GM23248 (cell line): ENCODE measurements at regions not wholly inside any gene's neighbourhood (a gene's known extent, or its start where the extent isn't known, plus 50 kb on each side); places are given as distances from the start of the nearest gene placed in this dataset.

Source experiments
- DNase-seq: peaks from one replicate; pipeline ENCODE4 v3.0.0-alpha.2; 2015
- H2AFZ ChIP-seq: fragments of 200-600 bp; sonication (generic); 2 replicates; pipeline ENCODE4 v1.6.1; 2016; ENCODE audit warnings: antibody characterized with exemption
- H3F3A ChIP-seq: fragments of 200-600 bp; sonication (generic); 2 replicates; pipeline ENCODE4 v1.6.1; 2016; ENCODE audit warnings: mild to moderate bottlenecking, antibody characterized with exemption, mixed run types; ENCODE audit not compliant: insufficient read depth
- H3K27ac ChIP-seq: fragments of 200-600 bp; sonication (generic); 2 replicates; pipeline ENCODE4 v1.5.1; 2016; ENCODE audit warnings: mild to moderate bottlenecking
- H3K27me3 ChIP-seq: fragments of 200-600 bp; sonication (generic); replicated peaks from 2 replicates; pipeline ENCODE4 v1.6.1; 2016; ENCODE audit warnings: mild to moderate bottlenecking; ENCODE audit not compliant: insufficient read depth
- H3K36me3 ChIP-seq: fragments of 200-600 bp; sonication (generic); 2 replicates; pipeline ENCODE4 v1.6.1; 2016; ENCODE audit warnings: low read depth, mild to moderate bottlenecking
- H3K4me1 ChIP-seq: fragments of 200-600 bp; sonication (generic); 2 replicates; pipeline ENCODE4 v1.6.1; 2016; ENCODE audit warnings: mild to moderate bottlenecking; ENCODE audit not compliant: insufficient read depth
- H3K4me2 ChIP-seq: fragments of 200-600 bp; sonication (generic); one replicate; pipeline ENCODE4 v1.6.1; 2016; ENCODE audit warnings: mild to moderate bottlenecking; ENCODE audit not compliant: unreplicated experiment
- H3K4me3 ChIP-seq: fragments of 200-600 bp; sonication (generic); 2 replicates; pipeline ENCODE4 v1.5.1; 2016; ENCODE audit warnings: mild to moderate bottlenecking
- H3K79me2 ChIP-seq: fragments of 200-600 bp; sonication (generic); 2 replicates; pipeline ENCODE4 v1.6.1; 2016; ENCODE audit warnings: mild to moderate bottlenecking; ENCODE audit not compliant: insufficient read depth
- H3K9ac ChIP-seq: fragments of 200-600 bp; sonication (generic); 2 replicates; pipeline ENCODE4 v1.6.1; 2016; ENCODE audit warnings: mild to moderate bottlenecking
- H3K9me2 ChIP-seq: fragments of 200-600 bp; sonication (generic); 2 replicates; pipeline ENCODE4 v1.6.1; 2016; ENCODE audit warnings: mixed run types, mild to moderate bottlenecking, moderate library complexity; ENCODE audit not compliant: insufficient read depth
- H3K9me3 ChIP-seq: fragments of 200-600 bp; sonication (generic); one replicate; pipeline ENCODE4 v1.6.1; 2017; ENCODE audit warnings: low read depth
- H4K20me1 ChIP-seq: fragments of 200-600 bp; sonication (generic); 2 replicates; pipeline ENCODE4 v1.6.0; 2016; ENCODE audit not compliant: insufficient read depth
- EZH2 ChIP-seq: fragments of 200-600 bp; sonication (generic); IDR thresholded peaks from 2 replicates; pipeline ENCODE4 v1.6.1; 2018; ENCODE audit warnings: antibody characterized with exemption, mild to moderate bottlenecking; ENCODE audit not compliant: insufficient read depth, poor library complexity, severe bottlenecking
- EZH2phosphoT487 ChIP-seq: fragments of 200-600 bp; sonication (generic); IDR thresholded peaks from 2 replicates; pipeline ENCODE4 v1.6.1; 2018; ENCODE audit warnings: antibody characterized with exemption, moderate library complexity, mild to moderate bottlenecking, low read depth; ENCODE audit not compliant: insufficient read depth
- WGBS, 2 experiments: methylation state at CpG; one replicate each; pipeline ENCODE4 v1.1.6; 2015 to 2017; ENCODE audit warnings: low lambda C conversion rate in 2 of 2, low coverage in 1 of 2; ENCODE audit errors: missing lambda C conversion rate in 2 of 2; 5-methylcytosine and 5-hydroxymethylcytosine counted together
- in situ Hi-C: fragments of 300-500 bp; cut with MboI; formaldehyde crosslinking; loops from 2 replicates; pipeline ENCODE4 v1.15.0; 2020

DNA sequence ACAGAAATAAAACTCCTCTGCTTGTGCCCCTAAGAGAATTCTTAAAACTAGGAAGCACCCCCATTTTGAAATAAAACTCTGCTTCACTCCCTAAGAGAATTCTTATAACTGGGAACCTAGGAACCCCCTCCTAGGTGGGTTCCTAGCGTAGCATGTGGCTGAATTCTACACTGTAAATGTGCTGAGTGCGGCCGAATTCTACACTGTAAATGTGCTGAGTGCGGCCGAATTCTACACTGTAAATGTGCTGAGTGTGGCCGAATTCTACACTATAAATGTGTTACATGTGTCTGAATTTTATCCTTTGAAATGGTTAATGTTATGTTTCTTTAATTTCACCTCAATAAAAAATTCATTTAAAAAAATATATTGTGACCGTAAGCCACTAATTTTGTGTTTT, 79.3 kb downstream of the PSMB1 start:
- Histone ChIP-seq H3K9me2 (no peaks in the 10 kb centered on the region), H3K27ac (no peak overlapping the region), H3K4me2 (no peak overlapping the region), H4K20me1 (no peaks in the 10 kb centered on the region), H3K9me3 (no peaks in the 10 kb centered on the region), H3K27me3 (0 out of 2 replicates have a peak, but pooled peaks cover 20% of the 10 kb centered on the region), H3K4me3 (no peak overlapping the region), H3F3A (no peaks in the 10 kb centered on the region), H3K4me1 (no peaks in the 10 kb centered on the region), H3K9ac (no peak overlapping the region), H2AFZ (no peak overlapping the region), H3K79me2 (no peaks in the 10 kb centered on the region), H3K36me3 (no peaks in the 10 kb centered on the region)
- WGBS, 2 experiments: 78 to 83% methylated on average over 7 of the region's 7 CpGs
- TF ChIP-seq EZH2 (no peak), EZH2phosphoT487 (no peak)
- DNase-seq: no peak
- in situ Hi-C loops: no loop called here

DNA sequence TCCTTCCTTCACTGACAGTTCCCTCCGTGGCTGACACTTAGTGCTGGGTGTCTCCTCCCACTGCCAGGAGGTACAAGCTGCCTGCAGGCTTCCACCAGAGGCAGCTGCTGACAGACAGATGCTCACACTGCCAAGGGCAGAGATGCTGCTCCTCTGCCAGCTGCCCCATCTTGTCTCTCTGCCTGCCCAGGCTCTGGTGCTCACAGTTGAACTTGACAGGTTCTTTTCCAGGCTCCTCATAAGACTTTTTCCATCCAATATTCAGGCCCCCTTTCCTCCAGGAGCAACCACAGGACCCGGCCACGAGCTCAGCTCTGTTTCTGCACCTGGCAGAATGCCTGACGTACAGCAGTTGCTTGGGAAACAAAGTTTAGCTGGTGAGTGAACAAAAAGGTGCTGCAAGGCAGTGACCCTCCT, 79.8 kb downstream of the PSMB1 start:
- Histone ChIP-seq H3K4me2 (no peak overlapping the region), H3K4me1 (no peaks in the 10 kb centered on the region), H3K9me3 (no peaks in the 10 kb centered on the region), H3K9me2 (no peaks in the 10 kb centered on the region), H4K20me1 (no peaks in the 10 kb centered on the region), H2AFZ (no peak overlapping the region), H3K79me2 (no peaks in the 10 kb centered on the region), H3K4me3 (no peak overlapping the region), H3K27me3 (0 out of 2 replicates have a peak, but pooled peaks cover 20% of the 10 kb centered on the region), H3K27ac (no peak overlapping the region), H3F3A (no peaks in the 10 kb centered on the region), H3K36me3 (no peaks in the 10 kb centered on the region), H3K9ac (no peak overlapping the region)
- in situ Hi-C loops: no loop called here
- TF ChIP-seq EZH2: no peak
- no peak for TF ChIP-seq EZH2phosphoT487
- 2 to 3% methylated on average over 4 of the region's 4 CpGs for WGBS, 2 experiments
- DNase-seq: no peak

DNA sequence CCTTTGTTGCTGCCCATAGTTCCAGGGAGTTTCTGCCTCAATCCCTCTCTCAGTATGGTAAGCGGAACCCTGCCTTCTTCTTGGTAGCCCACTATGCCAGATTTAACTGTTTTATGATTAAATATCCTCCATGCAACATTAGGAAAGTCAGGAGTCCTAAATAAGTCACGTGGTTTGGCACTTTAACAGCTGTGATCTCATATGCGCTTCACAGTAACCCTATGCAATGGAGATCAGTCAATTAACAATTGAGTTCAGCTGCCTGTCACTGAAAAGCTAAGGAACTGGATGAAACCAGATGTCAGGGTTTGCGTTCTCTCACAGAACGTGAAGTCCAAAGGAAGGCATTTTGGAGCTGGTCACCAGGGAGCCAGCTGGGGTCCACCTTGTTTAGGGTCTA, 81.6 kb downstream of the PSMB1 start:
- H3K79me2 ChIP-seq: no peaks in the 10 kb centered on the region
- no peaks in the 10 kb centered on the region for H3K9me3 ChIP-seq
- H2AFZ ChIP-seq: no peak overlapping the region
- WGBS, 2 experiments: 25 to 27% methylated on average over 5 of the region's 5 CpGs
- in situ Hi-C loops: no loop called here
- no peak overlapping the region for H3K27ac ChIP-seq
- no peak for DNase-seq
- H3K4me3 ChIP-seq: no peak overlapping the region
- TF ChIP-seq EZH2phosphoT487 (no peak), EZH2 (no peak)
- H3K27me3 ChIP-seq: 0 out of 2 replicates have a peak, but pooled peaks cover 20% of the 10 kb centered on the region
- no peaks in the 10 kb centered on the region for H3F3A ChIP-seq
- no peaks in the 10 kb centered on the region for H3K36me3 ChIP-seq
- no peaks in the 10 kb centered on the region for H4K20me1 ChIP-seq
- no peak overlapping the region for H3K4me2 ChIP-seq
- no peak overlapping the region for H3K9ac ChIP-seq
- no peaks in the 10 kb centered on the region for H3K9me2 ChIP-seq
- no peaks in the 10 kb centered on the region for H3K4me1 ChIP-seq

DNA sequence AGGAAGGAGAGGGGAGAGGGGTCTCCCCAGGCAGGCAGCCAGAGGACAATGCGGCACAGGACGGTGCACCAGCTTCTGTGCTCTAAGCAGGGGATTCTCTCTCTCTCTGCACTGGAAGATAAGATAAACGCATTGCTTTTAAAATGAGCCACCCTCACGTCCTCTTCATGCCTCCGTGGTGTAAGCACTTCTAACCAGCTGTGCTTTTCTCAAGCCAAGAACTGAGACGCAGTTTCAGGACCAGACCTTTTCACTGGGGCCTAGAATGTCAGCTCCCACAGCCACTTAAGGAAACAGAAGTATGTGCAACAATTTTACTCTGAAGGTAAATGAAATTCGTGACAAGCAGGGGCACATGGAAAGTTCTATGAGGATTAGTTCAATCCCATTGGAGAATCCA, 82.4 kb downstream of the PSMB1 start:
- TF ChIP-seq EZH2 (no peak), EZH2phosphoT487 (no peak)
- H3K4me1 ChIP-seq: no peaks in the 10 kb centered on the region
- no peaks in the 10 kb centered on the region for H3K36me3 ChIP-seq
- no peak for DNase-seq
- no peak overlapping the region for H2AFZ ChIP-seq
- H3K79me2 ChIP-seq: no peaks in the 10 kb centered on the region
- WGBS, 2 experiments: 30 to 34% methylated on average over 7 of the region's 7 CpGs
- H3K4me2 ChIP-seq: no peak overlapping the region
- H4K20me1 ChIP-seq: no peaks in the 10 kb centered on the region
- 0 out of 2 replicates have a peak, but pooled peaks cover 20% of the 10 kb centered on the region for H3K27me3 ChIP-seq
- H3K9me2 ChIP-seq: no peaks in the 10 kb centered on the region
- in situ Hi-C loops: no loop called here
- H3K4me3 ChIP-seq: no peak overlapping the region
- H3F3A ChIP-seq: no peaks in the 10 kb centered on the region
- H3K27ac ChIP-seq: no peak overlapping the region
- H3K9ac ChIP-seq: no peak overlapping the region
- H3K9me3 ChIP-seq: no peaks in the 10 kb centered on the region

DNA sequence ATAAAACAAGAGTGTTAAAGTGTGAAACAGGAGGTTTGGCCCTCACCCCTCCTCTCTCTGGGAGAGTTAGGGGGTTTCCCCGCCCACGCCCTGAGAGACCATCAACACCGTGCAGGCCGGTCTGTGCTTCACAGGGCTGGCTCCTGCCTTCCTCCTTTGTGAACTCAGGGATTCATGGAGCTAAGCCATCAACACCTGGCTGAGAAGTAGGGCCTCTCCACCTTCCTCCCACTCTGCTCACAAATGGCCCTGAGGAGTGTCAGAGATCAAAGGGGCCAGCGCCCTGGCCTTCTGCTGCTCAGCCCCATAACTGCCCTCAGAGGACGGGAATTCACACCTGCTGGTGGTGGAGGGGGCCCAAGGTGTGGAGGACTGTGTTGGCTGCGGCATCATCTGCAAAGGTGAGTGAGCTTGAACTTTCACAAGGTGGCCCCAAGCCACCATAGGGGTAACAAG, 88.6 kb downstream of the PSMB1 start:
- no peak overlapping the region for H3K9ac ChIP-seq
- H2AFZ ChIP-seq: no peak overlapping the region
- 46 to 54% methylated on average over 7 of the region's 7 CpGs for WGBS, 2 experiments
- H3K4me2 ChIP-seq: no peak overlapping the region
- peaks cover 3% of the 10 kb centered on the region; the same call in 1 of the 2 replicates for H3K4me1 ChIP-seq
- no peaks in the 10 kb centered on the region for H3K36me3 ChIP-seq
- H3K79me2 ChIP-seq: no peaks in the 10 kb centered on the region
- no peak overlapping the region for H3K27ac ChIP-seq
- H3K9me3 ChIP-seq: no peaks in the 10 kb centered on the region
- H4K20me1 ChIP-seq: no peaks in the 10 kb centered on the region
- no peaks in the 10 kb centered on the region for H3F3A ChIP-seq
- DNase-seq: no peak
- no peaks in the 10 kb centered on the region for H3K9me2 ChIP-seq
- in situ Hi-C loops: no loop called here
- no peak overlapping the region for H3K4me3 ChIP-seq
- no peak for TF ChIP-seq EZH2phosphoT487
- no peak for TF ChIP-seq EZH2
- peaks cover 23% of the 10 kb centered on the region; the same call in 1 of the 2 replicates for H3K27me3 ChIP-seq
